ENCODE measurements at regions not wholly inside any gene's neighbourhood (a gene's known extent, or its start where the extent isn't known, plus 50 kb on each side); places are given as distances from the start of the nearest gene placed in this dataset.

- no peak for DNase-seq (ENCODE audit: low read depth)
- no peak for TF ChIP-seq CTCF (IDR thresholded peaks at IDR 0.05; ENCODE audit: low read depth, low read length, missing control alignments)
- no peak overlapping the region for H3K4me3 ChIP-seq (ENCODE audit: low read depth, low read length)
Measured at GRCh38 chr12:11446372-11446771, 51.0 kb upstream of the PRB2 start.

- DNase-seq (ENCODE audit: low read depth), result no peak
- H3K4me3 ChIP-seq (ENCODE audit: low read depth, low read length), result no peak overlapping the region
- TF ChIP-seq CTCF (IDR thresholded peaks at IDR 0.05; ENCODE audit: low read depth, low read length, missing control alignments), result no peak
Measured at GRCh38 chr12:11457996-11458645, 62.8 kb upstream of the PRB2 start.

- no peak for TF ChIP-seq CTCF (IDR thresholded peaks at IDR 0.05; ENCODE audit: low read depth, low read length, missing control alignments)
- no peak for DNase-seq (ENCODE audit: low read depth)
Measured at GRCh38 chr12:11460343-11461023, 65.1 kb upstream of the PRB2 start.

GRCh38 chr12:11461433-11461832 is 66.1 kb upstream of the PRB2 start:
- H3K4me3 ChIP-seq (ENCODE audit: low read depth, low read length), result no peak overlapping the region
- no peak for TF ChIP-seq CTCF (IDR thresholded peaks at IDR 0.05; ENCODE audit: low read depth, low read length, missing control alignments)
- DNase-seq (ENCODE audit: low read depth), result no peak

More at GRCh38 chr12:11460343-11461023, 65.1 kb upstream of the PRB2 start:
- H3K4me3 ChIP-seq (ENCODE audit: low read depth, low read length), result no peak overlapping the region

- TF ChIP-seq CTCF (IDR thresholded peaks at IDR 0.05; ENCODE audit: low read depth, low read length, missing control alignments), result no peak
- H3K4me3 ChIP-seq (ENCODE audit: low read depth, low read length), result no peak overlapping the region
- no peak for DNase-seq (ENCODE audit: low read depth)
Measured at GRCh38 chr12:11477110-11477509, 81.7 kb upstream of the PRB2 start.

GRCh38 chr12:11482955-11483354 is 87.6 kb upstream of the PRB2 start:
- no peak for TF ChIP-seq CTCF (IDR thresholded peaks at IDR 0.05; ENCODE audit: low read depth, low read length, missing control alignments)
- H3K4me3 ChIP-seq (ENCODE audit: low read depth, low read length), result no peak overlapping the region
- DNase-seq (ENCODE audit: low read depth), result no peak
